Thoracic aorta (tissue), 2 donors: ENCODE measurements at regions not wholly inside any gene's neighbourhood (a gene's known extent, or its start where the extent isn't known, plus 50 kb on each side); places are given as distances from the start of the nearest gene placed in this dataset.

ENCODE experiments used
- ATAC-seq: fragments of 150-250 bp; one replicate; pipeline ENCODE4 v1.8.0; 2017; ENCODE audit warnings: low read depth; ENCODE audit not compliant: insufficient number of reproducible peaks, low FRiP score
- DNase-seq: peaks from one replicate; pipeline ENCODE4 v3.0.0-alpha.2; 2020; ENCODE audit warnings: low spot score
- H3K27ac ChIP-seq, 2 donors: fragments of 200-600 bp; sonication (generic); 1 replicate in 1 of 2; 2 replicates in 1 of 2; pipeline ENCODE4 v1.5.1; 2016; ENCODE audit warnings: mild to moderate bottlenecking in 2 of 2, moderate library complexity in 2 of 2
- H3K27me3 ChIP-seq: fragments of 200-600 bp; sonication (generic); replicated peaks from 2 replicates; pipeline ENCODE4 v1.6.0; 2016; ENCODE audit warnings: mild to moderate bottlenecking; ENCODE audit not compliant: insufficient read depth
- H3K36me3 ChIP-seq: fragments of 200-600 bp; sonication (generic); one replicate; pipeline ENCODE4 v1.5.1; 2016
- H3K4me1 ChIP-seq, 2 donors: fragments of 200-600 bp; sonication (generic); 1 replicate in 1 of 2; 2 replicates in 1 of 2; pipeline versions ENCODE4 v1.5.1 to v1.6.0; 2016; ENCODE audit warnings: low read depth in 2 of 2, mild to moderate bottlenecking in 1 of 2; ENCODE audit not compliant: control insufficient read depth in 1 of 2
- H3K4me3 ChIP-seq: fragments of 200-600 bp; sonication (generic); 2 replicates; pipeline ENCODE4 v1.5.1; 2016; ENCODE audit warnings: mild to moderate bottlenecking
- H3K9me3 ChIP-seq: fragments of 200-600 bp; sonication (generic); 2 replicates; pipeline ENCODE4 v1.5.1; 2016
- TF ChIP-seq, protein P1 (sequence below): fragments of 200-600 bp; sonication (generic); IDR thresholded peaks from one replicate; pipeline ENCODE4 v1.5.1; 2019; ENCODE audit warnings: antibody characterized with exemption

DNA sequence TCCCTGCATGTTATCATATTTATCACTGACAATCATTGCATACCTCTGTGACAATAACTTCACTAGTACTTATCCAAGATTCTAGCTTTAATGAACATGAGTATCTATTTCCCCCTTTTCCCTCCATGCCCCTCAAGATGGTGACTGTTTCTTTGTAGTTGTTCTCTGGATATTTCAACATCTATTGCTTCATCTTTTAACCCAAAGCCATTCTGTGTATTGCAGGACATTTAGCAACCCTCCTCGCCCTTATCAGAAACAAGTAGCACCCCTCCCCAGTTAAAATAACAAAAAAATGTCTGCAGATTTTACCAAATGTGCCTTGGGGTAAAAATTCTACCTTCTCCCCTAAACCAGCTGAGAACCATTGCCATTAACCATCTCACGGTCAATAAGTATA lies 979.8 kb upstream of the MANEA start:
- TF ChIP-seq, protein P1, sequence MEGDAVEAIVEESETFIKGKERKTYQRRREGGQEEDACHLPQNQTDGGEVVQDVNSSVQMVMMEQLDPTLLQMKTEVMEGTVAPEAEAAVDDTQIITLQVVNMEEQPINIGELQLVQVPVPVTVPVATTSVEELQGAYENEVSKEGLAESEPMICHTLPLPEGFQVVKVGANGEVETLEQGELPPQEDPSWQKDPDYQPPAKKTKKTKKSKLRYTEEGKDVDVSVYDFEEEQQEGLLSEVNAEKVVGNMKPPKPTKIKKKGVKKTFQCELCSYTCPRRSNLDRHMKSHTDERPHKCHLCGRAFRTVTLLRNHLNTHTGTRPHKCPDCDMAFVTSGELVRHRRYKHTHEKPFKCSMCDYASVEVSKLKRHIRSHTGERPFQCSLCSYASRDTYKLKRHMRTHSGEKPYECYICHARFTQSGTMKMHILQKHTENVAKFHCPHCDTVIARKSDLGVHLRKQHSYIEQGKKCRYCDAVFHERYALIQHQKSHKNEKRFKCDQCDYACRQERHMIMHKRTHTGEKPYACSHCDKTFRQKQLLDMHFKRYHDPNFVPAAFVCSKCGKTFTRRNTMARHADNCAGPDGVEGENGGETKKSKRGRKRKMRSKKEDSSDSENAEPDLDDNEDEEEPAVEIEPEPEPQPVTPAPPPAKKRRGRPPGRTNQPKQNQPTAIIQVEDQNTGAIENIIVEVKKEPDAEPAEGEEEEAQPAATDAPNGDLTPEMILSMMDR = no peak
- Histone ChIP-seq H3K27ac (no peak overlapping the region), H3K4me1 (no peaks in the 10 kb centered on the region), H3K27me3 (no peaks in the 10 kb centered on the region), H3K4me3 (no peak overlapping the region), H3K9me3 (no peaks in the 10 kb centered on the region), H3K36me3 (no peaks in the 10 kb centered on the region)
- DNase-seq (no peak), ATAC-seq (no peak)

DNA sequence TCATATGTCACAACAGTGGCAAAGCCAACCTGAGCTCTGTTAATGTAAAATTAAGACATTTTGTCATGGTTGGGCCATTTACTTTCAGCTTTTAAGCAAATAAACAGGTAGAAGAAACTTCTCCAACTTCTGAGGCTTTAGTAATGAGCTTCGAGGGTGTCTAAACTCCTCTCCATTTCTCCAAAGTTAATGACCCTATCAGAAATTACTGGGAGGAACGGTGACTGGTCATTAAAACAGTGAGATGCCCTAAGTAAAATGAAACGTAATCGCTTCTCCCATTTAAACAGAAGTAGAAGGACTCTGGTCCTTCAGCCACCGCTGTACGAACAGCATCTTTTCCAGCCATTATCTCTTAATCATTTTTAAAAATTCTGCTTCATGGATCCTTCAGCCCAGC lies 986.9 kb upstream of the MANEA start:
- TF ChIP-seq, protein P1 = no peak
- no peak for ATAC-seq

DNA sequence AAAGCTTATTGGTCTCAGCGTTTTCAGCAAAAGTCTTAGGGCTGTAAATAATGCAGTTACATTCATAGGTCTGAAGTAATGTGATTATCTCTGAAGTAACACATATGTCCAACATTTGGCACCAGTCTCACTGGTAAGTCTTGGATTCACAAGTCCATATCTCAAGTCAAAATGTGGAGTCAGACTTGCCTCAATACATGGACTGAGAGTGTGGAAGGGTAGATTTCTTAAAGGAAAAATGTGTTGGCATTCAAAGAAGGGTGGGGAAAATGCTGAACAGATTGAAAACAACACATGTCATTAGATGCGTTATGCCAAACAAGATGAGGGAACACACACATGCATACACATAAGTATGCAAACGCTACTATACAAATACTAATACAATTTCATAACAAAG lies 989.0 kb upstream of the MANEA start:
- Histone ChIP-seq H3K27me3 (no peaks in the 10 kb centered on the region), H3K4me1 (no peaks in the 10 kb centered on the region), H3K36me3 (no peaks in the 10 kb centered on the region), H3K4me3 (no peak overlapping the region), H3K9me3 (no peaks in the 10 kb centered on the region), H3K27ac (no peak overlapping the region)
- ATAC-seq (no peak), DNase-seq (no peak)
- TF ChIP-seq, protein P1 = no peak

More for the DNA sequence above, 986.9 kb upstream of the MANEA start:
- Histone ChIP-seq H3K9me3 (no peaks in the 10 kb centered on the region), H3K27me3 (no peaks in the 10 kb centered on the region), H3K27ac (no peak overlapping the region), H3K4me3 (no peak overlapping the region), H3K4me1 (no peaks in the 10 kb centered on the region), H3K36me3 (no peaks in the 10 kb centered on the region)
- DNase-seq = no peak

DNA sequence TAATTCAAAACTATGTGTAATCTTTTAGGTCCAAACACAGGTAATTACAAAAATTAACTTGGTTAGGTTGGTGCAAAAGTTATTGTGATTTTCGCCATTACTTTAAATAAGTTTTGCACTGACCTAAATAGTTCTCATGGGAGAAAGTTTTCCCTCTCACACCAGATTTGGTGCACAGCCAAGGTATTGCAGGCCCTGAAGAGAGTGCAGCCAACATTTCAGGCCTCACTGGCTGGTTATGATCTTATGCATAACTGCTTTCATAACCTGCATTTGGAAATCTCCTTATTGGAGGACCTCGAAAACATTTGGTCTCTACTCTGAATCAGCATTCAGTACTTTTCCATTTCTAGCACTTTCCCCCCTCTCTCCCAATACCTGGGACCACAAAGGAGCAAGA lies 993.1 kb upstream of the MANEA start:
- H3K4me3 ChIP-seq = no peak overlapping the region
- H3K36me3 ChIP-seq = no peaks in the 10 kb centered on the region
- no peak for DNase-seq
- no peaks in the 10 kb centered on the region for H3K27me3 ChIP-seq
- H3K27ac ChIP-seq = no peak overlapping the region
- no peak for ATAC-seq
- H3K4me1 ChIP-seq = no peaks in the 10 kb centered on the region
- TF ChIP-seq, protein P1 = no peak
- no peaks in the 10 kb centered on the region for H3K9me3 ChIP-seq

DNA sequence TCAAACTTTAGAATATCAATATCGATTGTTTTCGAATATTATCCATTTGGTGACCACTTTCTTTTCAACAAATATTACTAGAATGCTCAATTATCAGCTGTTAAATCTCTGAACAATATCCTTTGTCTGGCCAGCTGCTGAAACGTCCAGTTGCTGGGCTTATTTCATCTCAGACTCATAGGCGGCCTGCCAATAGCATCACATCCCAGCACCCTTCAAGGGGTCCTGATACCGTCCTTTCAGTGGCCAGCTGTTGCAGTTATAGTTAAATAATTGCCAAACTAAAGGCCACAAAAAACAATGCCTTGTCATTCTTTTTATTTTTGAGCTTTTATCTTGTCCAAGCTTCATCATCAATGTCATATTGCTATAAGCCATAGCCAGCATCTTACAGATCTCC lies 1006.8 kb upstream of the MANEA start:
- Histone ChIP-seq H3K9me3 (no peaks in the 10 kb centered on the region), H3K4me1 (no peaks in the 10 kb centered on the region), H3K27me3 (no peaks in the 10 kb centered on the region), H3K36me3 (no peaks in the 10 kb centered on the region), H3K27ac (no peak overlapping the region), H3K4me3 (no peak overlapping the region)
- DNase-seq (no peak), ATAC-seq (no peak)
- TF ChIP-seq, protein P1 = no peak
